H1 (cell line): ENCODE measurements at regions not wholly inside any gene's neighbourhood (a gene's known extent, or its start where the extent isn't known, plus 50 kb on each side); places are given as distances from the start of the nearest gene placed in this dataset.

Experiments used
- CTCF ChIA-PET: fragments of 300-600 bp; sonication (Branson Sonifier 250); formaldehyde crosslinking; loops from one replicate; lab custom pipeline; 2021; ENCODE audit not compliant: partially characterized antibody; lab: Charles Lee
- POLR2A ChIA-PET: fragments of 300-600 bp; sonication (Branson Sonifier 250); formaldehyde crosslinking; loops from one replicate; lab custom pipeline; 2021; ENCODE audit warnings: inconsistent platforms; ENCODE audit not compliant: partially characterized antibody; lab: Charles Lee
- DNase-seq, 2 experiments: peaks; one replicate each; pipeline versions ENCODE4 v3.0.0 to v3.0.0-alpha.2; 2010 to 2022; ENCODE audit warnings: low spot score in 2 of 2, low read depth in 1 of 2, mixed read lengths in 1 of 2
- FAIRE-seq: peaks from 2 replicates; lab custom pipeline; 2011; peaks lifted over from hg19 to GRCh38; lab: Jason Lieb, UNC
- H2AFZ ChIP-seq: 2 replicates; pipeline ENCODE4 v1.8.1; 2012; ENCODE audit warnings: low read length, inconsistent platforms
- H2AK5ac ChIP-seq: 2 replicates; pipeline ENCODE4 v1.6.1; 2013; ENCODE audit warnings: low read depth, low read length
- H2BK120ac ChIP-seq: replicated peaks from 2 replicates; pipeline ENCODE3; 2013; ENCODE audit warnings: low read depth, low read length, inconsistent platforms
- H2BK12ac ChIP-seq: 2 replicates; pipeline ENCODE4 v1.6.1; 2013; ENCODE audit warnings: low read depth, low read length
- H2BK15ac ChIP-seq: 2 replicates; pipeline ENCODE4 v1.6.1; 2013; ENCODE audit warnings: low read length
- H2BK20ac ChIP-seq: 2 replicates; pipeline ENCODE4 v1.6.1; 2013; ENCODE audit warnings: low read length
- H2BK5ac ChIP-seq: 2 replicates; pipeline ENCODE4 v1.6.1; 2013; ENCODE audit warnings: low read depth, low read length
- H3K14ac ChIP-seq: 2 replicates; pipeline ENCODE4 v1.6.1; 2013; ENCODE audit warnings: inconsistent platforms; ENCODE audit not compliant: insufficient read length
- H3K18ac ChIP-seq: 2 replicates; pipeline ENCODE4 v1.6.1; 2013; ENCODE audit warnings: low read length; ENCODE audit errors: extremely low read depth
- H3K23ac ChIP-seq: 2 replicates; pipeline ENCODE4 v1.6.1; 2013; ENCODE audit warnings: inconsistent platforms; ENCODE audit not compliant: insufficient read length
- H3K23me2 ChIP-seq: 2 replicates; pipeline ENCODE4 v1.6.1; 2013; ENCODE audit warnings: low read depth, low read length
- H3K27ac ChIP-seq: 2 replicates; pipeline ENCODE4 v1.6.1; 2011; ENCODE audit warnings: low read depth, low read length, inconsistent platforms
- H3K27me3 ChIP-seq, 4 experiments: replicated peaks in 1 of 4; 1 replicate in 1 of 4; 2 replicates in 3 of 4; pipeline versions ENCODE4 v1.6.1 to v1.8.1; 2011 to 2013; ENCODE audit warnings: low read length in 3 of 4, mild to moderate bottlenecking in 3 of 4, inconsistent platforms in 2 of 4, mixed read lengths in 2 of 4, moderate library complexity in 1 of 4; ENCODE audit not compliant: control insufficient read depth in 3 of 4, insufficient read depth in 3 of 4; ENCODE audit errors: extremely low read depth in 1 of 4
- H3K36me3 ChIP-seq, 4 experiments: 2 replicates each; pipeline versions ENCODE4 v1.6.1 to v1.8.1; 2011 to 2013; ENCODE audit warnings: mild to moderate bottlenecking in 4 of 4, low read length in 3 of 4, moderate library complexity in 2 of 4, control low read depth in 1 of 4, inconsistent platforms in 1 of 4; ENCODE audit not compliant: insufficient read depth in 4 of 4, control insufficient read depth in 2 of 4
- H3K4ac ChIP-seq: replicated peaks from 2 replicates; pipeline ENCODE3; 2013; ENCODE audit warnings: low read length, low read depth, mixed read lengths, inconsistent platforms; ENCODE audit not compliant: insufficient read length
- H3K4me1 ChIP-seq, 4 experiments: replicated peaks in 1 of 4; 1 replicate in 1 of 4; 2 replicates in 3 of 4; pipeline versions ENCODE4 v1.6.1 to v1.8.1; 2011 to 2013; ENCODE audit warnings: low read length in 3 of 4, inconsistent platforms in 2 of 4, mixed read lengths in 1 of 4; ENCODE audit not compliant: insufficient read depth in 4 of 4, control insufficient read depth in 3 of 4
- H3K4me2 ChIP-seq, 2 experiments: 2 replicates each; pipeline versions ENCODE4 v1.6.1 to v1.8.1; 2011 to 2013; ENCODE audit warnings: low read depth in 2 of 2, low read length in 2 of 2, control low read depth in 1 of 2, inconsistent platforms in 1 of 2, mild to moderate bottlenecking in 1 of 2; ENCODE audit not compliant: insufficient read depth in 1 of 2
- H3K4me3 ChIP-seq, 4 experiments: fragments of 200-600, 300-600 bp in 1 of 4; sonication (generic), shearing (Covaris generic), sonication (Bioruptor Twin) in 1 of 4; 2 replicates each; pipeline versions ENCODE4 v1.5.1 to v1.8.1; 2011 to 2016; ENCODE audit warnings: low read length in 4 of 4, low read depth in 3 of 4, control low read depth in 2 of 4, inconsistent platforms in 2 of 4, mild to moderate bottlenecking in 2 of 4, mixed read lengths in 1 of 4, moderate library complexity in 1 of 4; ENCODE audit not compliant: insufficient read depth in 2 of 4; ENCODE audit errors: extremely low read depth in 1 of 4
- H3K56ac ChIP-seq: replicated peaks from 2 replicates; pipeline ENCODE3; 2013; ENCODE audit warnings: low read depth, mild to moderate bottlenecking, mixed read lengths, low read length, inconsistent platforms; ENCODE audit not compliant: insufficient read length
- H3K79me1 ChIP-seq: 2 replicates; pipeline ENCODE4 v1.6.1; 2013; ENCODE audit warnings: low read depth, low read length, control low read depth
- H3K79me2 ChIP-seq, 2 experiments: 2 replicates each; pipeline versions ENCODE4 v1.6.1 to v1.8.1; 2012 to 2013; ENCODE audit warnings: low read length in 2 of 2, mild to moderate bottlenecking in 2 of 2, inconsistent platforms in 1 of 2; ENCODE audit not compliant: insufficient read depth in 2 of 2, control insufficient read depth in 1 of 2
- H3K9ac ChIP-seq, 4 experiments: replicated peaks in 1 of 4; 1 replicate in 1 of 4; 2 replicates in 3 of 4; pipeline versions ENCODE4 v1.6.1 to v1.8.1; 2011 to 2013; ENCODE audit warnings: low read depth in 3 of 4, low read length in 3 of 4, control low read depth in 2 of 4, mild to moderate bottlenecking in 2 of 4, moderate library complexity in 2 of 4, inconsistent platforms in 1 of 4; ENCODE audit errors: extremely low read depth in 1 of 4
- H3K9me3 ChIP-seq, 2 experiments: 2 replicates each; pipeline versions ENCODE4 v1.6.1 to v1.8.1; 2012 to 2013; ENCODE audit warnings: mild to moderate bottlenecking in 2 of 2, moderate library complexity in 2 of 2, control low read depth in 1 of 2, inconsistent platforms in 1 of 2, low read depth in 1 of 2, low read length in 1 of 2, mixed read lengths in 1 of 2; ENCODE audit not compliant: insufficient read depth in 2 of 2
- H4K20me1 ChIP-seq, 2 experiments: replicated peaks in 1 of 2; 2 replicates each; pipeline versions ENCODE3 to v1.8.1; 2011 to 2013; ENCODE audit warnings: inconsistent platforms in 2 of 2, low read length in 2 of 2, mild to moderate bottlenecking in 1 of 2; ENCODE audit not compliant: insufficient read depth in 2 of 2, control insufficient read depth in 1 of 2
- H4K5ac ChIP-seq: 2 replicates; pipeline ENCODE4 v1.6.1; 2013; ENCODE audit warnings: low read length, low read depth, mixed read lengths, inconsistent platforms; ENCODE audit not compliant: insufficient read length
- H4K8ac ChIP-seq: 2 replicates; pipeline ENCODE4 v1.8.0; 2013; ENCODE audit warnings: mild to moderate bottlenecking, moderate library complexity, low read length, inconsistent platforms; ENCODE audit not compliant: insufficient read depth; ENCODE audit errors: extremely low read depth
- H4K91ac ChIP-seq: replicated peaks from 2 replicates; pipeline ENCODE3; 2013; ENCODE audit warnings: low read length, mixed read lengths, inconsistent platforms; ENCODE audit not compliant: insufficient read length
- CEBPB ChIP-seq: IDR thresholded peaks from 2 replicates; pipeline ENCODE4 v1.6.1; 2012; ENCODE audit warnings: low read depth, low read length
- FOSL1 ChIP-seq: IDR thresholded peaks from 2 replicates; pipeline ENCODE4 v1.6.1; 2011; ENCODE audit warnings: mild to moderate bottlenecking, low read depth, low read length, moderate library complexity; ENCODE audit not compliant: insufficient read depth
- POU5F1 ChIP-seq: IDR thresholded peaks from 2 replicates; pipeline ENCODE4 v1.6.1; 2011; ENCODE audit warnings: low read depth, mild to moderate bottlenecking, low read length, moderate library complexity
- WGBS, 2 experiments: shearing (Covaris generic) in 1 of 2; methylation state at CpG; one replicate each; pipeline versions ENCODE4 v1.1.6 to v1.1.7; 2013 to 2015; ENCODE audit warnings: low lambda C conversion rate in 2 of 2, mixed read lengths in 2 of 2, inconsistent platforms in 1 of 2, low coverage in 1 of 2, missing lambda C conversion rate in 1 of 2; ENCODE audit not compliant: insufficient replicate concordance in 2 of 2, insufficient coverage in 1 of 2, insufficient read length in 1 of 2; ENCODE audit errors: extremely low coverage in 1 of 2, missing lambda C conversion rate in 1 of 2; 5-methylcytosine and 5-hydroxymethylcytosine counted together

- Histone ChIP-seq H3K9me3 (no peaks in the 10 kb centered on the region), H3K23ac (no peak overlapping the region), H3K36me3 (no peaks in the 10 kb centered on the region), H3K4me2 (no peak overlapping the region), H2BK12ac (no peak overlapping the region), H3K56ac (no peak overlapping the region), H3K27ac (no peak overlapping the region), H3K79me2 (no peaks in the 10 kb centered on the region), H3K4me1 (no peaks in the 10 kb centered on the region), H2BK15ac (no peak overlapping the region), H4K91ac (no peak overlapping the region), H3K27me3 (no peaks in the 10 kb centered on the region), H3K4me3 (no peak overlapping the region), H4K8ac (no peak overlapping the region), H3K18ac (no peak overlapping the region), H3K79me1 (no peaks in the 10 kb centered on the region), H4K5ac (no peak overlapping the region), H2AK5ac (no peak overlapping the region), H2AFZ (no peak overlapping the region), H2BK20ac (no peak overlapping the region), H2BK5ac (no peak overlapping the region), H3K4ac (no peak overlapping the region), H2BK120ac (no peak overlapping the region), H4K20me1 (no peaks in the 10 kb centered on the region), H3K14ac (no peak overlapping the region), H3K9ac (no peak overlapping the region), H3K23me2 (no peaks in the 10 kb centered on the region)
- ChIA-PET POLR2A (no interaction called here), CTCF (interaction anchor here (0.6 to 3.2 kb wide), 2 partner anchors 11 to 219 kb away, joined by 3 to 10 read pairs; no protein-coding TSS in a partner anchor)
- WGBS, 2 experiments = 95% methylated on average over 4 of the region's 4 CpGs; no CpG with 5 or more reads in 1 of the 2 experiments
- DNase-seq = no peak
- no peak for FAIRE-seq
- no peak for TF ChIP-seq CEBPB
- no peak for TF ChIP-seq FOSL1
- TF ChIP-seq POU5F1 = no peak
These were observed 228.3 kb upstream of the ERBB4 start for GRCh38 chr2:212766921-212767320.
